Suprapubic skin (tissue), 3 donors: ENCODE measurements at regions not wholly inside any gene's neighbourhood (a gene's known extent, or its start where the extent isn't known, plus 50 kb on each side); places are given as distances from the start of the nearest gene placed in this dataset.

Experiments
- CTCF ChIP-seq, 2 donors: fragments of 200-600 bp in 1 of 2; fragments of 450-650 bp in 1 of 2; sonication (generic) in 1 of 2; IDR thresholded peaks; one replicate each; pipeline ENCODE4 v1.5.1; 2016 to 2019; ENCODE audit warnings: antibody characterized with exemption in 2 of 2, mild to moderate bottlenecking in 1 of 2, moderate library complexity in 1 of 2
- EP300 ChIP-seq: sonication (generic); formaldehyde crosslinking; IDR thresholded peaks from one replicate; pipeline ENCODE4 v1.6.1; 2017; ENCODE audit warnings: antibody characterized with exemption

DNA sequence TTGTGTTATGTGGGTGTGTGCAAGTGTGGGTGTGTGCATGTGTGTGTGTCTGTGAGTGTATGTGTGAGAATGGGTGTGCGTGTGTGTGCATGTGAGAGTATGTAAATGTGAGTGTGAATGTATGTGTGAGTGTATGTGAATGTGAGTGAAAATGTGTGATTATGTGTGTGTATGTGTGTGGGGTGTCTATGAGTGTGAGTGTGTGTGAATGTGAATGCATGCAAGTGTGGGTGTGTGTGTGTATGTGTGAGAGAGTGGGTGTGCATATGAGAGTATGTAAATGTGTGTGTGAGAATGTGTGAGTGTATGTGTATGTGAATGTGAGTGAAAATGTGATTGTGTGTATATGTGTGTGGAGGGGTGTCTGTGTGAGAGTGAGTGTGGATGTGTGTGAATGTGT lies 1292.7 kb downstream of the TBC1D22A start:
- TF ChIP-seq CTCF (IDR thresholded peaks at IDR 0.05) (no peak), EP300 (no peak)
